Smooth muscle cell (in vitro differentiated cells): ENCODE measurements at regions not wholly inside any gene's neighbourhood (a gene's known extent, or its start where the extent isn't known, plus 50 kb on each side); places are given as distances from the start of the nearest gene placed in this dataset.

ENCODE experiments used
- DNase-seq: peaks from one replicate; lab custom pipeline; 2025; ENCODE audit not compliant: unreplicated experiment; lab: John Stamatoyannopoulos, UW
- H2AFZ ChIP-seq: fragments of 200-600 bp; sonication (generic); 2 replicates; pipeline ENCODE4 v1.6.0; 2016; ENCODE audit warnings: antibody characterized with exemption, low read depth, mild to moderate bottlenecking
- H3F3A ChIP-seq: fragments of 200-600 bp; sonication (generic); 2 replicates; pipeline ENCODE4 v1.6.0; 2017; ENCODE audit warnings: antibody characterized with exemption, low read depth
- H3K27ac ChIP-seq: fragments of 200-600 bp; sonication (generic); 2 replicates; pipeline ENCODE4 v1.5.1; 2016; ENCODE audit warnings: low read depth, mild to moderate bottlenecking
- H3K27me3 ChIP-seq: fragments of 200-600 bp; sonication (generic); 2 replicates; pipeline ENCODE4 v1.6.1; 2016; ENCODE audit warnings: low read depth, mild to moderate bottlenecking
- H3K36me3 ChIP-seq: fragments of 200-600 bp; sonication (generic); 2 replicates; pipeline ENCODE4 v1.5.1; 2016; ENCODE audit warnings: low read depth
- H3K4me1 ChIP-seq: fragments of 200-600 bp; sonication (generic); 2 replicates; pipeline ENCODE4 v1.5.1; 2016; ENCODE audit warnings: low read depth
- H3K4me2 ChIP-seq: fragments of 200-600 bp; sonication (generic); 2 replicates; pipeline ENCODE4 v1.6.0; 2016; ENCODE audit warnings: mild to moderate bottlenecking
- H3K4me3 ChIP-seq: fragments of 200-600 bp; sonication (generic); 2 replicates; pipeline ENCODE4 v1.5.1; 2016; ENCODE audit warnings: mild to moderate bottlenecking
- H3K79me2 ChIP-seq: fragments of 200-600 bp; sonication (generic); 2 replicates; pipeline ENCODE4 v1.6.0; 2016; ENCODE audit warnings: low read depth, mild to moderate bottlenecking
- H3K9ac ChIP-seq: fragments of 200-600 bp; sonication (generic); 2 replicates; pipeline ENCODE4 v1.6.0; 2016; ENCODE audit warnings: low read depth
- H3K9me3 ChIP-seq: fragments of 200-600 bp; sonication (generic); replicated peaks from 2 replicates; pipeline ENCODE4 v1.5.1; 2016; ENCODE audit warnings: low read depth
- H4K20me1 ChIP-seq: fragments of 200-600 bp; sonication (generic); 2 replicates; pipeline ENCODE4 v1.6.0; 2016; ENCODE audit warnings: low read depth
- CTCF ChIP-seq: fragments of 200-600 bp; sonication (generic); IDR thresholded peaks from 2 replicates; pipeline ENCODE4 v1.5.1; 2017; ENCODE audit warnings: borderline replicate concordance, mild to moderate bottlenecking, antibody characterized with exemption; ENCODE audit not compliant: insufficient read depth, poor library complexity, severe bottlenecking
- WGBS: methylation state at CpG from one replicate; pipeline ENCODE4 v1.1.7; 2016; ENCODE audit warnings: low lambda C conversion rate; 5-methylcytosine and 5-hydroxymethylcytosine counted together

- no peak overlapping the region for H3K9ac ChIP-seq
- no peak for TF ChIP-seq CTCF
- H3K36me3 ChIP-seq: no peaks in the 10 kb centered on the region
- H3K27ac ChIP-seq: no peak overlapping the region
- no peaks in the 10 kb centered on the region for H3F3A ChIP-seq
- no peaks in the 10 kb centered on the region for H3K27me3 ChIP-seq
- no peak overlapping the region for H3K4me3 ChIP-seq
- no peaks in the 10 kb centered on the region for H3K4me1 ChIP-seq
- 87% methylated on average over 5 of the region's 5 CpGs for WGBS
- DNase-seq: no peak
- no peak overlapping the region for H3K4me2 ChIP-seq
- H3K9me3 ChIP-seq: no peaks in the 10 kb centered on the region
- H2AFZ ChIP-seq: no peak overlapping the region
- H3K79me2 ChIP-seq: no peaks in the 10 kb centered on the region
- no peaks in the 10 kb centered on the region for H4K20me1 ChIP-seq
Observed at GRCh38 chr6:156713548-156713947, 63.6 kb upstream of the ARID1B start.

- Histone ChIP-seq H3K9ac (no peak overlapping the region), H3K79me2 (no peaks in the 10 kb centered on the region), H3K4me2 (no peak overlapping the region), H3K4me1 (no peaks in the 10 kb centered on the region), H4K20me1 (no peaks in the 10 kb centered on the region), H3K4me3 (no peak overlapping the region), H3K9me3 (no peaks in the 10 kb centered on the region), H2AFZ (no peak overlapping the region), H3K36me3 (no peaks in the 10 kb centered on the region), H3K27me3 (no peaks in the 10 kb centered on the region), H3F3A (no peaks in the 10 kb centered on the region), H3K27ac (no peak overlapping the region)
- WGBS: 83% methylated on average over 4 of the region's 4 CpGs
- no peak for TF ChIP-seq CTCF
- no peak for DNase-seq
Observed at GRCh38 chr6:156710479-156710878, 66.7 kb upstream of the ARID1B start.

GRCh38 chr6:156707818-156708217, 69.4 kb upstream of the ARID1B start:
- Histone ChIP-seq H3K4me1 (no peaks in the 10 kb centered on the region), H3K9ac (no peak overlapping the region), H3K9me3 (no peaks in the 10 kb centered on the region), H3K27ac (no peak overlapping the region), H3F3A (no peaks in the 10 kb centered on the region), H4K20me1 (no peaks in the 10 kb centered on the region), H3K36me3 (no peaks in the 10 kb centered on the region), H3K79me2 (no peaks in the 10 kb centered on the region), H2AFZ (no peak overlapping the region), H3K4me3 (no peak overlapping the region), H3K4me2 (no peak overlapping the region), H3K27me3 (no peaks in the 10 kb centered on the region)
- WGBS: 59% methylated on average over 3 of the region's 3 CpGs
- TF ChIP-seq CTCF: no peak
- no peak for DNase-seq

- Histone ChIP-seq H3K4me3 (no peak overlapping the region), H4K20me1 (no peaks in the 10 kb centered on the region), H3K27me3 (no peaks in the 10 kb centered on the region), H3K79me2 (no peaks in the 10 kb centered on the region), H3K36me3 (no peaks in the 10 kb centered on the region), H3K27ac (no peak overlapping the region), H3F3A (peaks cover 2% of the 10 kb centered on the region), H3K4me1 (peaks cover 7% of the 10 kb centered on the region), H3K9ac (no peak overlapping the region), H3K9me3 (no peaks in the 10 kb centered on the region), H2AFZ (peak overlapping the region; percentile 79), H3K4me2 (no peak overlapping the region)
- TF ChIP-seq CTCF: no peak
- WGBS: 67% methylated on average over 6 of the region's 6 CpGs
- no peak for DNase-seq
Observed at GRCh38 chr6:156703719-156704118, 73.5 kb upstream of the ARID1B start.
